ENCODE measurements at regions not wholly inside any gene's neighbourhood (a gene's known extent, or its start where the extent isn't known, plus 50 kb on each side); places are given as distances from the start of the nearest gene placed in this dataset.

GRCh38 chr5:66299463-66299862, 155.4 kb downstream of the SREK1 start:
- TF ChIP-seq POLR2A (IDR thresholded peaks at IDR 0.05) = no peak
- TF ChIP-seq CTCF (IDR thresholded peaks at IDR 0.05) = no peak
